IPS DF 4.7 (cell line): ENCODE measurements at regions not wholly inside any gene's neighbourhood (a gene's known extent, or its start where the extent isn't known, plus 50 kb on each side); places are given as distances from the start of the nearest gene placed in this dataset.
A peak's percentile ranks its signal among the peaks of the same experiment; 100 is the strongest.
"Not testable (repeated sequence)": the region's sequence is repeated elsewhere in the genome, so short reads cannot be mapped to it uniquely, and the experiment has no call there.

ENCODE experiments used
- DNase-seq: peaks from one replicate; pipeline ENCODE4 v3.0.0-alpha.2; 2013; ENCODE audit warnings: low spot score; ENCODE audit errors: extremely low read depth

GRCh38 chr2:216970359-216970915 lies 110.6 kb upstream of the TNP1 start:
- no peak for DNase-seq

GRCh38 chr2:216967889-216968288 lies 108.0 kb upstream of the TNP1 start:
- no peak for DNase-seq

- DNase-seq = no peak
These were observed 100.9 kb upstream of the TNP1 start for GRCh38 chr2:216960671-216961268.

GRCh38 chr2:216959433-216959832 lies 99.6 kb upstream of the TNP1 start:
- no peak for DNase-seq

GRCh38 chr2:216956820-216957493 lies 97.1 kb upstream of the TNP1 start:
- DNase-seq = no peak

GRCh38 chr2:216951171-216951570 lies 91.3 kb upstream of the TNP1 start:
- no peak for DNase-seq

GRCh38 chr2:216950547-216950946 lies 90.7 kb upstream of the TNP1 start:
- DNase-seq = no peak

- no peak for DNase-seq
These were observed 90.0 kb upstream of the TNP1 start for GRCh38 chr2:216949700-216950413.

- DNase-seq = no peak
These were observed 87.2 kb upstream of the TNP1 start for GRCh38 chr2:216947055-216947454.

GRCh38 chr2:216944733-216945132 lies 84.9 kb upstream of the TNP1 start:
- no peak for DNase-seq

- DNase-seq = no peak
These were observed 83.2 kb upstream of the TNP1 start for GRCh38 chr2:216943109-216943508.

GRCh38 chr2:216942465-216942864 lies 82.6 kb upstream of the TNP1 start:
- DNase-seq = no peak

- no peak for DNase-seq
These were observed 82.2 kb upstream of the TNP1 start for GRCh38 chr2:216942016-216942415.

GRCh38 chr2:216936954-216937357 lies 77.1 kb upstream of the TNP1 start:
- DNase-seq = no peak

- no peak for DNase-seq
These were observed 74.8 kb upstream of the TNP1 start for GRCh38 chr2:216934623-216935022.

- no peak for DNase-seq
These were observed 74.3 kb upstream of the TNP1 start for GRCh38 chr2:216934151-216934550.

GRCh38 chr2:216932863-216933548 lies 73.1 kb upstream of the TNP1 start:
- no peak for DNase-seq

- peak; percentile 14 for DNase-seq
These were observed 72.4 kb upstream of the TNP1 start for GRCh38 chr2:216932113-216932862.

- no peak for DNase-seq
These were observed 70.9 kb upstream of the TNP1 start for GRCh38 chr2:216930716-216931115.

GRCh38 chr2:216929338-216929737 lies 69.5 kb upstream of the TNP1 start:
- not testable (repeated sequence) for DNase-seq

GRCh38 chr2:216927163-216927562 lies 67.3 kb upstream of the TNP1 start:
- DNase-seq = no peak
